HG02885 (cell line): ENCODE measurements at regions not wholly inside any gene's neighbourhood (a gene's known extent, or its start where the extent isn't known, plus 50 kb on each side); places are given as distances from the start of the nearest gene placed in this dataset.

ENCODE experiments used
- ATAC-seq: cut with Tn5 transposase; IDR thresholded peaks from one replicate; pipeline ENCODE4 v1.9.1; 2021; ENCODE audit warnings: mild to moderate bottlenecking; ENCODE audit not compliant: unreplicated experiment, poor library complexity

DNA sequence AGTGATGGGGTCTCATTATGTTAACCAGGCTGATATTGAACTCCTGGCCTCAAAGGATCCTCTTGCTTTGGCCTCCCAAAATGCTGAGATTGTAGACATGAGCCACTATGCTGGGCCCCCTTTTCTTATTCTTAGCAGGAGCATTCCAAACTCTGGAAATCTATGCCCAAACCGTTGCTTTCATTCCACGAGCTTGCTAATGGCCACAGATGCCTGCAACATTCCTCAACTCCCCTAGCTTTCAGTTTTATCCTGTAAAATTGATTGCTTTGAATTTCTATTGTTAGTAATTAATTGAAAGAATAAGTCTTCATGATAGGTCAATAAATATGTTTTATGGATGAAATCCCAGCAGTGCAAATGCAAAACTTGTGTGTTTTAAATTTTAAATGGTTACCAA, 564.8 kb upstream of the WWC1 start:
- ATAC-seq = no peak

DNA sequence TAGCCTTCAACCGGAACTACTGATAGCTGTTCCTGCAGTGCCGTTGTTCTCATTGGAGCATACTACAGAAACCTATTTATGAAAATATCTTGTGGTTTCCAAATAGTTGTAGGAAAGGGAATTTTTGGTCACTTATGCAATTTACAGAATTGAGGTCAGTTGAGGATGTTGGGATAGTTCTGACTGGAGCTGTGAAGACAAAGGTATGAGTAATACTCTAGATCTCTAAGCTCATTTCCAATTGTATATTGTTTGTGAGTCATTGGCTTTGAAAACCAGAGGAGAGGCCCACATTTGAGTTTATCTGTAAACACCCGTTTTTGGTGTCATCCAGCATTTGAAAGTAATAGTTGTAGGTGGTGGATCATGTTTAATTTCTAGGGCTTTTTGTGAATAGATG, 561.3 kb upstream of the WWC1 start:
- ATAC-seq = no peak

DNA sequence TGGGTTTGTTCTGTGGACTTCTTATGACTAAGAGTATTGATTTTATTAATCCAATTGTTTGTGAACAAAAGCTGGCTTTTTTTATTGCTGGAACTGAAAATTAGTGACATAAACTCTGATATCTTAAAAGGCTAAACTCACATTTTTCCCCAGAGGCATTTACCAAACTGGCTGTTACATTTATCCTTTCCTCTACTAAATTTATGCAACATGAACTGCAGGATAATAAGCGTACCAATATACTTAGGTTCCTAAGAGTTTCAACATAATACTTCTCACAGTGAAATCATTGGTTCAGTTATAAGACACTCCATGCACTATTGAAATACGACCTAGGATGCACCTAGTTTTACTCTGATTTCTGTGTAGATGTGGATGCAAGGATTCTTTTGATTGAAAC, 560.8 kb upstream of the WWC1 start:
- ATAC-seq = no peak

DNA sequence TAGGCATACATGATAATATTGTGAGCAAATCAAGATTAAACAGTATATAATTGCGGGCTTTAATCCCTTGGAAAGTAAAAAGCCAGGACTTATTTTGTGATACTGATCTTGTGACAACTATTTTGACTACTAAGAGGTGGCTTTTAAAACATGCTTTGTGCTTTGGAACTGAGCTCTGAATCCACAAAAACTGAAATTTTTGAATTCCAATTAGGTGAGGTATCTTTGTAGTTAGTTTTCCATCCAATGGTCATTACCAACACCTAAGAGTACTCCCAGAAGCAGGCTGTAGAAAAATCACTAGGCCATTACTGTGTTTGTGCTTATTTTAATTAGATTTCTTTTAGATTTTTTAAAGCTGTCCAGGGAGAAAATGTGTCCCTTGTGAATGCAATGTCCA, 559.5 kb upstream of the WWC1 start:
- ATAC-seq = no peak

DNA sequence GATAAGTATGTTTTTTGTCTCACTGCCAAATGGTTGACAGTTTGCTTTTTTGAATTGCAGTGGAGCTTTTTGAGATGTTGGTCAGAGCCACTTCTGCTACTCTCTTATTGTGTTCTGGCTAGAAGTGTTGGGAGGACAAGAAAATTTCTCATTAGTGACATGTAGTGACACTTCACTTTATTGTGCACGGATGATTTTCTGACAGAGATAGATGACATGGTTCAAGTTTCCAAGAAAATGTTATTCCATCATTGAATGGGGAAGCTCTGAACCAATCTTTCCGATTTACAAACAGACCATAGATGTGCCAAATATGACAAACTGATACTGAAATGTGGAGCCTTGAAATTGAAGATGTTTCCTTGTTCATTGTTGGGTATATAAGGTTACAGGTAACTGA, 558.9 kb upstream of the WWC1 start:
- ATAC-seq = no peak

DNA sequence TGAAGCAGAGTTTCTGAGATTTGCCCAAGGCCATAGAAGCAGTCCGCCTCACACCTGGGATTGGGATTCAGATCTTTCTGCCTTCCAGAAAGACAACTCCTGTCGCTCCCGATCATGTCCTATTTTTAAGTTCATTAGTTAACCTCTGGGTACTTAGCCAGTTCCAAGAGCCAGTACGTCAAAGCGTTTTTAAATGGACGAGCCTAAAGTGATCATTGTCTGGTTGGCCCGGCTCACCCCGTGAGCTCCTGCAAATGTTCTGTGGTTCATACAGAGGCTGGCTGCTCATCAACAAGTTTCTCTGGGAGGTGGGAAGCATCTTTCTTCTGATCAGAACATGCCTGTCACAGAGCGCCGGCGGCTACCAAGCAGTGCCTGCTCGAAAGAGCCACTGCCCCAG, 554.5 kb upstream of the WWC1 start:
- no peak for ATAC-seq

DNA sequence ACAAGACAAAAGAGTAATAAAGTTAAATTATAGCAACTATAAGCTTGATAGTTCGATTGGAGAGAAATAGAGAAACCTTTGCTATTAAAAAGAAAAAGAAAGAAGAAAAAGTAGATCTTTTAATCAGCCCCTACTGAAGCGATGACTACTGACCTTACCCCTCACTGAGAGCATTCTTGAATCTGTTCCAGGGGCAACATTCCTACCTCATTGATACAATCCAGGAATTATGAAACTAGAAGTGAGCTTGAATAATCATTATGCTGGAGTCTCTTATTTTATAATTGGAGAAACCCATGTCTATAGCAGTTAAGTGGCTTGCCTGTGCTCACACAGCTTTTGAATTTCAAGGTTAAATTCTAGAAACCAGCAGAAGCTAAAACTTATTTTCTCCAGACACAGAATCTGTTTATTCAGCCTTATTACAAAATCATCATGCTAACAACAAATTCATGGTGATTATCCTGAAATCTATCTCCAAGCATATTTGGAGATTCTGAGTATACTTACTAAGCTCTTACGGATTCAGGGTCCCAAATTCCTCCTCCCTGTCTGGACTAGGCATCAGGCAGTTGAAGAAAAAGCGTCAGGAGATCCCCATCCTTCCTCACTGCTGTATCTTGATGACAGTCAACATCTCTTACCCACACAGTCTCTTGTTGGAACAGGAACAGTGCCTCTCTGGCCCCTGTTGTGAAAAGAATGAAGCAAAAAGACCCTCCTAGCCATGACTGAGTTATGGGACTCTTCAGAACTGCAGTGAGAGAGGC, 547.6 kb upstream of the WWC1 start:
- no peak for ATAC-seq

DNA sequence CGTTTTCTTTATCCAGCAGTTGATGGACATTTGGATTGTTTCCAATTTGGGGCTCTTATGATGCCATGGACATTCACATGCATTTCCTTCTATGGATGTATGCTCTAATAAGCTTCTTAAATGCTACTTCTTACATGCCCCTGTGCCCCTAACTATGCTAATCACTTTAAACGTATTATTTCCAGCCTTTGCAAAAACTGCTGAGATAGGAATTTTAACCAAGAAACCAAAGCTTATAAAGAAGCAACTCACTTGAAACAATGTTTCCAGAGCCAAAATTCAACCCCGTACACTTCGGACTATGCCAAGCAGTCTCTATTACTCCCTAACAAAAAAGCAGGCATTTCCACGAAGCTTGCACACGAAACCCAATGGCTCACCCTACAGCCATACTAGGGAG, 545.6 kb upstream of the WWC1 start:
- ATAC-seq = no peak

DNA sequence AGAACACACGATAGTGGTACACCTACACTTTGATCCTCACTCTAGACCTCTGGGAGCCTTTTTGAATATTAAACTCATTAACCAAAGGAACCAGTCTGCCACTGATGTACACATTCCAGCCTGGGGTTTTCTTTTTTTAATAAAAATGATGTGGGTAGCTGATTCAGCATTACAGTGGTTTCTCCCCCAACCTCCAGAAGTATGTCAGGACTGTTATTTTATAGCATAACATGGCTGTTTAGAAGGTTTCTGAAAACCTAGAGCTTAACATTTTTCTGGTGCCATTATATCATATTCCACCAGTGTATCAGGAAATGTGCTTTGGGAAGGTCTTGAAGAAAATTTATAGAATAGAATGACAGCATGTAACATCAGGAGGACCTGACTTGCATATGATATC, 540.9 kb upstream of the WWC1 start:
- no peak for ATAC-seq

DNA sequence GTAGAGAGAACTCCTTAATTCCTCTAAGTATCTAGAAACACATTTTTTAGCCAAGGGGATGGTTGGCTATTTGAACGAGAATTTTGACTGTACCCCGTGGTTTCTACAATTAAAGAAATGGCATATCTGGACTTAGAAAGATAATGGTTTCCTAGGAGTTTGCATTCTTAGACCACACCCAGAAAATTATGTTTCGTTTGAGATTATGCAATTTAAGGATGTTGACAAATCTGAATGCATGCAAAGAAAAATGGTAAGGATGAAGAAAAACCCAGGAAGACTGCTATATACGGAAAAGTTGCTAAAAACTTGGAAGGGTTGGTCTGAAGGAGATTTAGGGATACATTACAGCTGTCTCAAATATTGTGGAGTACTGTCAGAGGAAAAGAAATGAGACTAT, 538.5 kb upstream of the WWC1 start:
- no peak for ATAC-seq

DNA sequence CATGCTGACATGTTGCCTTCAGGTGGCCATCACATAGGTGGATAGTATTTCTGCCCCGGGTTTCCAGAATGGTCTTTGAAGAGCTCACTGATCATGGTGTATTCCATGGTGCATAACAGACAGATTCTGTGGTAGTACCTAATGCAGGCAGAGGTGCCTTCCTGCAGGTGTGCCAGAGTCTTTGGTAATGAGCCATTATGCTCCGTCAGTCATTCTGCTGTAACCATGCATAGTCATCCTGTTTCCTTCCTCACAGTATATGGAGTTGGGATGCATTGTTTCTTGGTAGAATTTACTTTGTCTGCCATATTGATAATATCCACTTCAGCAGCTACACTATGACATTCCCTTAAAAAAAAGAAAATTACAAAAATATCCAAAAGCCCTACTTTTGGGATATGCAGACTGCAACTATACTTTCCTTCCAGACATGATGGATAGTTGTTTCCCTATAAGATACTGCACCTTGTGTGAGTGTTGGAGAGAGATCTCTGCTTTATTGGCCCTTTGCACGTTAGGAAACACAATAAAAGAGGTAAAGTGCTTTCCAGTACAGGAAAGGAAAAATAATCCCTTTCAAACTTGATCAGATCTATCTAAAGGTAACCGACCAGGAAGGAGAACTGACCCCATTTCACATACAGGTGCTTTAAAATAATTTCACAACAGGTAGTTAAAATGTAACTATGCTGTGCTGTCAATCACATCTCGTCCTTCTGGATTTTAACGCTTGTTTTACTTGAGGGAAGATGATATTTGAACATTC, 537.5 kb upstream of the WWC1 start:
- no peak for ATAC-seq

DNA sequence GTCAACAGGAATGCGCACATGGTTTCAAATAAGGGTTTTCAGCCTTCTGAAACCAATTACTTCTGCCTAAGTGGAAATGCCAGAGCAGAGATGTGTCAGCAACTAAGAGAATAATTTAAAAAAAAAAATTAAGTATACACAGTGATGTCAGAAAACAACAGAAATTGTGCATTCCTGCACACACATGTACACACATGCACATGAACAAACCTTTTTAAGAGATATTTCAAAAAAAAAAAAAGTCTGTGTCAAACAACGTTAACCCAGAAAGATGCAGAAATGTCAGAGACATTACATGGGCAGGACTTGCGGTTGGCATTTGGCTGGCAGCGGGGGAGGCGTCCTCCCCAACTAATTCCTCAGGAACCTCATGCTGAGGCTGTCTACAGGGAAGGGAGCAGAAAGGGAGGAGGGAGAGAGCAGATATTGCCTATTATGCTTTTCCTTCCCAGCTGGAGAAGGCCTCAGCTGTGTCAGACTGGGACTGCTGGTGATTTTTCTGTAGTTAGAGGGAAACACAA, 536.9 kb upstream of the WWC1 start:
- ATAC-seq = no peak

DNA sequence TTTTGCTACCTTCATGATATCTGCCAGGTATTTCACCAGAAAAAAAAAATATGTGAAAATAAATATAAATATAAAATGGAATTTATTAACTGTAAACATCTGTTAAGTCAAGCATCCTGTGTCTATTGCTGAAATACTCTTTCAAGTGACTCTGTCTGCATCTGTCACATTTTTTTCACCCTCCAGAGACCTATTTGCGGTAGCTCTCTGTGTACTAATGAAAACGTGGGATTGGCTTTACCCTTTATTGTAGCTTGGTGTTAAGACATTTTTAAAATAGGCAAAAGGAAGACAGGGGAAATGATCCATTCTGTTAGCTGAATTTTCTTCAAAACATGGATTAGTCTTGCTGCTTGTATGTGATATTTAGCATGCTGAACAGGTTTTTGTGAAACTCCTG, 536.0 kb upstream of the WWC1 start:
- no peak for ATAC-seq

DNA sequence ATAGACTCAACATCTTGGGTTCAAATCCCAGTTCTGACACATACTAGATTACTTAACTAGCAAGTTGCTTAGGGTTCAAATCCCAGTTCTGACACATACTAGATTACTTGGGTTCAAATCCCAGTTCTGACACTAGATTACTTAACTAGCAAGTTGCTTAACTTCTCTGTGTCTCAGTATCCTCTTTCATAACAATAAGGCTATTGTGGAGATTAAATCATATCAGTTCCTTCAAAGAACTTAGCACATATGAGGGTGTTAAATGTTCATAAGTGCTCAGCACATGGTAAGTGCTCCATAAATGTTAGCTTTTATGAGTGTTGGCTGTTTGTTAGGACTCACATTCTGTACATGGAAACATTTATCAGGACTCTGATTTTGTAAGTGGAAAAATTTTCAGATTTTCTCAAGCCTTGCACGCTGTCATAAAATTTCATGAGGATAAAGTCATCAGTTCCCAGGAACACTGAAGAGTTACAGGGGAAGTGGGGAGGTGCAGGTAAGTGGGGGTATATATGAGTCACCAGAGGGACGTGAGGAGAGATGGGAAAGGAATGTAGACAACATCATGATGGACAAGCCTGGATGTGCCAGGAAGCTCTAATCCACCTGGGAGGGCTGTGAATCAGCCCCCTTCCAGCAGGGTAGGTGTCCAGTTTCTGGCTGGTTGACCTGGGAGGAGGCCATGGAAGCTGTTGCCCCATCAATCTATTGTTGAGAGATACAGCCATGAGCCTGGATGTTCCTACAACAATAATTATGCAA, 532.2 kb upstream of the WWC1 start:
- no peak for ATAC-seq

DNA sequence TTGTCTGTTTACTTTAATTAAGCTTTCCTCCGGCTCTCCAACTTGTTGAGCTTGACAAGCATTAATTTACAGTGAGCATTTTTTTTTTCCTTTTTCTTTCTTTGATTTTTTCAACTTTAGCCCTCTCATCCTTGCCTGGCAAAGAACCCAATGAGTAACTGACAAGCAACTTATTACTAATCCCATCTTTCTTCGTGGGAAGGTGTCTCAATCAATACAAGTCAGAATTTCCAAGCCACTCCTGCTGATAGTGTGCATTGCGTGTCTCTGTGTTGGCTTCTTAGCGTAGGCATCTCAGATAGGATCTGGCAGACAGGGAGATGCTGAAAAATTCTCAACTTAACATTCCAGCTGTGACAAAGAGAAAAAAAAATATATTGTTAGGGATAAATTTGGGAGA, 527.7 kb upstream of the WWC1 start:
- ATAC-seq = no peak

DNA sequence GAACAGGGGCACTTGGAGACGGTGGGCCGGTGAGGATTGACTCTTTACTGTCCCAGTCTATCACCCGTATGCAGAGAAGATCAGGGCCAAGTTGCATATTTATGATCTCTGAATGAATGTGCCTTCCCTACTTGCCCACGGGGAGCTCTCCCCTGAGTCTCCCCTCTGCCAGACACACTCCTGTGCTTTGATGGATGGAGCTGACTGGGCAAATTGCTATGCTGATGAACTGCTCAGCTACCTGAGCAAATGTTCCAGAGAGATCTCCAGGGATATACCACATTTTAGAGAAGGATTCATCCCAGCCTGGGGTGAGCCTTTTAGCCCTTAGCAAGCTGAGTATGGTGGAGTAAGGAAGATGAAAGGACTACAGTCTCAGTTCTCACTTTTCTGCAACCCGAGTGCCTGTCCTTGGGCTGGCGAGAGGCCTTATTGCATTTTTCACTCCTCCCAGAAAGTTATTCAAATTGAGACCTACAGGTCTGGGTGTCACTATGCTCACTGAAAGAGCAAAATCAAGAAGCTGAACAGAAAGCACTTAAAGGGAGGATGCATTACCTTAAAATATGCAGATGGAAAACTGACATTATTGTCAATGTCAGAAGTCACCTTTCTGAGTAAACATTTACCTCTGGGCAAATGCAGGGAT, 526.7 kb upstream of the WWC1 start:
- ATAC-seq = no peak

DNA sequence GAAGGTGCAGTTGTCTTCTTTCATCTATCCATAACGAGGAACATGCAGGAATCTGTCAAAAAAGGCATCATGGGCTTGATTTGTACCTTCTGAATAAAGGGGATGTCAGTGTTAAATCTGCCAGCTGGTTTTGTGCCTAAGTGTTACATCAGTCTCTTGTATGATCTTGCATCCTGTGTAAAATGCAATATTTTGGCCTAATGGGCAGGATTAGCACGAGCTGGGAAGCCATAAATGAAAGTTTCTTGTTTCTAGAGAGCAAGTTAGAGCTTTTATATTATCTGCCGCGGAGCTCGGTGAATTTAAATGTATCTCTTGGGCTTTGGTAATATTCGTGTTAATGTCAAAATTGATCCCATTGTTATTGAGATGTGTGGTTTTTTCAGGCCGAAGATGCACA, 526.1 kb upstream of the WWC1 start:
- no peak for ATAC-seq

DNA sequence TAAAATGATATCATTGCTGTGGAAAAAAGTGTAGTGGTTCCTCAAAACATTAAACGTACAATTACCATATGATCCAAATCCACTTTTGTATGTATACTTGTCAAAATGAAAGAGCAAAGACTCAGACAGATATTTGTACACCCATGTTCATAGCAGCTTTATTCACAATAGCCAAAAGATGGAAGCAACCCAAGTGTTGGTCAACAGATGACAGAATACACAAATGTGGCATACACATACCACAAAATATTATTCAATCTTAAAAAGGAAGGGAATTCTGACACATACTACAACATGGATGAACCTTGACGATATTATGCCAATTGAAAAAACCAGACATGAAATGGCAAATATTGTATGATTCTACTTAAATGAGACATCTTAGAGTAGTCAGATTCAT, 524.5 kb upstream of the WWC1 start:
- ATAC-seq = no peak

DNA sequence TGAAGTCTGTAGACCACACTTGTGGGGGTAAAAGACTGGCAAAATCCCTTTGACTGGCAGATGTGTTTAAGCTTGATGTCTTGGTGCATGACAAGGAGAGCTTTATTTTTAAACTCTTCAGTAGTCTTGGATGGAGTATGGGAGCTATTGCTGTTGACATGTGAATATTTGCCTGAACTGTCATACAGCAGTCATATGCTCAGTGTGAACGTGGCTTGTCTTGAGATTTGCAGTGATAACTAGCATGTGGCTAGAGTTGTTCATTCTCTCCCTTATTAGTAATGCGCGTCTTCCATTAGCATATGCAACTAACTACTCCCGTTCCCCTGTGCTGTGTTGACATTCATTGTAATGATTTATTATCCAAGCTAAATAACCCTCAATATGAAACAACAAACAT, 523.6 kb upstream of the WWC1 start:
- no peak for ATAC-seq

DNA sequence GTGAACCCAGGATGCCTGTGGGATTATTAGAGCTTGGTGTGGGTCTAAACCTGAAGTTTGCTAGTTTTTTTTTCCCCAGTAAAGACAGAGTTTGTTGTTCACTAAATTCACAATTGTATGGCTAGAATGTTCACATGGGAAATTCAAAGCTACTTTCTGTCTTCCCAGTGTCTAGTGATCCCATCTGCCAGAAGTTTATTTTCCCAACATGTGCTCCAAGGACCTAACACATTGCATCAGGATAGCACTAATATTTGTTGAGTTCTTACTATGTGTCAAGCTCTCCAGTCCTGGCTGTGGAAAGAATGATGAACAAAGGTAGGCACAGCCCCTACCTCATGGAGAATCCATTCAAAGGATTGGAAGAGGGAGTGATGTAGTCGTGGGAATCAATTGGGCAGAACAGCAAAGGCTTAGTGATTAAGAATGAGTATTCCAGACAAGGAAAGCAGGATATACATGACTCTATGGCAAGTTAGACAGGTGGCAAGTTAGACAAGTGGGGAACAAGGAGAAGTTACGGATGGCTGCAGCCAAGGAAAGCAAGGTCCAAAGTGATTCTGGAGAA, 521.5 kb upstream of the WWC1 start:
- no peak for ATAC-seq
